ENCODE measurements at regions not wholly inside any gene's neighbourhood (a gene's known extent, or its start where the extent isn't known, plus 50 kb on each side); places are given as distances from the start of the nearest gene placed in this dataset.

DNA sequence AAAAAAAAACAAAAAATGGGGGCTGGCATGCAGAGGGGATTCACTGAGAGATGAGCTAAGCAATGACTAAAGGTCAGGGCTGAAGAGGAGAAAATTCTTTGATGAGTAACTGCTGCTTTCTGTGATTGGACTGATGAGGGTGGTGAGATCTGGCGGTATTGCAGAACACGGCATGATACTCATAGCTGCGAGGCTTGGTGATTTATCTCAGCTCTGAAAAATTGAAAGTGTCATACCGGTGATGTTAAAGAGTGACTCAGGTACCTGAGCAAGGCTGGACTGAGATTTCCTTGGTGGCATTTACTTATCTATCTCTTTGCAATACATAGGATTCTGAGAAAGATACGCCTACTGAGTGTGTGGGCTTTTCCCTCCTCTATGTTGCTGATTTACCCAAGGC lies 204.1 kb upstream of the DDX53 start:
- Histone ChIP-seq H3K9me3 (ENCODE audit: insufficient read depth, low read depth) (no peaks in the 10 kb centered on the region), H3K36me3 (ENCODE audit: low read depth) (no peaks in the 10 kb centered on the region), H2AFZ (no peak overlapping the region), H3K4me1 (replicated peaks; ENCODE audit: insufficient read depth) (peaks cover 8% of the 10 kb centered on the region; the same call in 1 of the 2 replicates), H3K79me2 (ENCODE audit: low read depth) (no peaks in the 10 kb centered on the region), H3K4me2 (no peak overlapping the region), H4K20me1 (ENCODE audit: insufficient read depth) (no peaks in the 10 kb centered on the region), H3K27ac (no peak overlapping the region), H3F3A (ENCODE audit: insufficient read depth, low read depth) (no peaks in the 10 kb centered on the region; the same call in 1 of the 2 replicates), H3K9me2 (ENCODE audit: insufficient read depth) (no peaks in the 10 kb centered on the region), H3K4me3 (no peak overlapping the region), H3K27me3 (ENCODE audit: insufficient read depth, low read depth) (no peaks in the 10 kb centered on the region)
- DNase-seq: no peak
- BruUV-seq (replicated peaks): no TSS peak
- intact Hi-C loops (cut with micrococcal nuclease; ENCODE audit: unreplicated experiment): no loop called here
- ChIA-PET CTCF (no interaction called here), POLR2A (ENCODE audit: unreplicated experiment) (no interaction called here)
- TF ChIP-seq, protein P1, sequence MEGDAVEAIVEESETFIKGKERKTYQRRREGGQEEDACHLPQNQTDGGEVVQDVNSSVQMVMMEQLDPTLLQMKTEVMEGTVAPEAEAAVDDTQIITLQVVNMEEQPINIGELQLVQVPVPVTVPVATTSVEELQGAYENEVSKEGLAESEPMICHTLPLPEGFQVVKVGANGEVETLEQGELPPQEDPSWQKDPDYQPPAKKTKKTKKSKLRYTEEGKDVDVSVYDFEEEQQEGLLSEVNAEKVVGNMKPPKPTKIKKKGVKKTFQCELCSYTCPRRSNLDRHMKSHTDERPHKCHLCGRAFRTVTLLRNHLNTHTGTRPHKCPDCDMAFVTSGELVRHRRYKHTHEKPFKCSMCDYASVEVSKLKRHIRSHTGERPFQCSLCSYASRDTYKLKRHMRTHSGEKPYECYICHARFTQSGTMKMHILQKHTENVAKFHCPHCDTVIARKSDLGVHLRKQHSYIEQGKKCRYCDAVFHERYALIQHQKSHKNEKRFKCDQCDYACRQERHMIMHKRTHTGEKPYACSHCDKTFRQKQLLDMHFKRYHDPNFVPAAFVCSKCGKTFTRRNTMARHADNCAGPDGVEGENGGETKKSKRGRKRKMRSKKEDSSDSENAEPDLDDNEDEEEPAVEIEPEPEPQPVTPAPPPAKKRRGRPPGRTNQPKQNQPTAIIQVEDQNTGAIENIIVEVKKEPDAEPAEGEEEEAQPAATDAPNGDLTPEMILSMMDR (conservative IDR thresholded peaks at IDR 0.05): no peak
- TF ChIP-seq EZH2 (IDR thresholded peaks at IDR 0.05; ENCODE audit: low read depth): no peak

DNA sequence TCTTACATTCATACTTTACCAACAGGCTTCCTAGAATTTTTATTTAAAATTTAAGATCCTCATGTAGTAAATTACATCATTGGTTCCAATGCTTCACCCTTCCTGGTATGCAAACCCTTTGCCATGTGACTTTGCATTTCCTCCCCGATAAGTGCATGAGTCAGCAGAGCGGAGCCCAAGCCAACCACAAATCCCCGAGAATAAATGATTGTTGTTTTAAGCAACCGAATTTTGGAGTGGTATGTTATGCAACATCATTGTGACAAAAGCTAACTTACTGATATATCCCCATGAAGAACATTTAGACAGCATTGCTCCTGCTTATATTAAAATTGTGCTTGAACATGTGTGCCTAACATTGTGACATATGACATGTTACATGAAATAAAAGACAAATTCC lies 199.4 kb upstream of the DDX53 start:
- no peaks in the 10 kb centered on the region for H3K27me3 ChIP-seq (ENCODE audit: insufficient read depth, low read depth)
- no peaks in the 10 kb centered on the region for H3K79me2 ChIP-seq (ENCODE audit: low read depth)
- ChIA-PET CTCF (interaction anchor here (0.6 kb wide), 1 partner anchor 223 kb away, joined by 3 read pairs; no protein-coding TSS in a partner anchor), POLR2A (ENCODE audit: unreplicated experiment) (interaction anchor here (0.6 kb wide), 1 partner anchor 1017 kb away, joined by 4 read pairs; no protein-coding TSS in a partner anchor)
- H3F3A ChIP-seq (ENCODE audit: insufficient read depth, low read depth): no peaks in the 10 kb centered on the region; the same call in 1 of the 2 replicates
- no peaks in the 10 kb centered on the region for H4K20me1 ChIP-seq (ENCODE audit: insufficient read depth)
- BruUV-seq (replicated peaks): no TSS peak
- intact Hi-C loops (cut with micrococcal nuclease; ENCODE audit: unreplicated experiment): no loop called here
- H3K36me3 ChIP-seq (ENCODE audit: low read depth): no peaks in the 10 kb centered on the region
- H3K4me2 ChIP-seq: peak overlapping the region; percentile 16; the same call in 1 of the 2 replicates
- H3K9me2 ChIP-seq (ENCODE audit: insufficient read depth): no peaks in the 10 kb centered on the region
- TF ChIP-seq, protein P1 (conservative IDR thresholded peaks at IDR 0.05): no peak
- no peak for TF ChIP-seq EZH2 (IDR thresholded peaks at IDR 0.05; ENCODE audit: low read depth)
- H2AFZ ChIP-seq: no peak overlapping the region
- H3K9me3 ChIP-seq (ENCODE audit: insufficient read depth, low read depth): no peaks in the 10 kb centered on the region
- DNase-seq: peak; percentile 21 to 65
- H3K27ac ChIP-seq: peak overlapping the region; percentile 44
- peaks cover 9% of the 10 kb centered on the region; the same call in 1 of the 2 replicates for H3K4me1 ChIP-seq (replicated peaks; ENCODE audit: insufficient read depth)
- no peak overlapping the region for H3K4me3 ChIP-seq

DNA sequence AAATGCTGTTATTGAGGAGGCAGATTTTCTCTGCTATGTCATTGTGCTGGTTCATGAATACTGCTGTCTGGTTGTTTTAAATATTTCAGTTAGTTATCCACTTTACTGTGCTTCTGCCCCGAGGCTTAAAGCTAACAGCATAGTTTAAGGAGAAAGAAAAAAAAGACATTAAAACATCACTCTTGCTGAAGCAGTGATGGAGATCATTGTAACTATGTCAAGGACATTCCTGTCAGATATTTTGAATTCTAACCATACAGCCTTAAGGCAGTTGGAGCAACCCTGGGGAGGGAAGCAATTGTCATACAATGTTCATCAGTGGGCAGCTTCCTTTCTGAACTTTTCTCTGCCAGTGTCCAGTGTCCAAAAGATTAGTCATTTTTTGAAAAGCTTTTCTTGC lies 199.0 kb upstream of the DDX53 start:
- no peaks in the 10 kb centered on the region for H3K9me2 ChIP-seq (ENCODE audit: insufficient read depth)
- H3K27ac ChIP-seq: peak overlapping the region; percentile 44
- H3K4me3 ChIP-seq: no peak overlapping the region
- H3K27me3 ChIP-seq (ENCODE audit: insufficient read depth, low read depth): no peaks in the 10 kb centered on the region
- no TSS peak for BruUV-seq (replicated peaks)
- H4K20me1 ChIP-seq (ENCODE audit: insufficient read depth): no peaks in the 10 kb centered on the region
- no peak overlapping the region for H2AFZ ChIP-seq
- no peaks in the 10 kb centered on the region for H3K36me3 ChIP-seq (ENCODE audit: low read depth)
- H3K79me2 ChIP-seq (ENCODE audit: low read depth): no peaks in the 10 kb centered on the region
- POLR2A ChIA-PET (ENCODE audit: unreplicated experiment): interaction anchor here (0.6 kb wide), 1 partner anchor 1016 kb away, joined by 4 read pairs; no protein-coding TSS in a partner anchor
- TF ChIP-seq, protein P1 (conservative IDR thresholded peaks at IDR 0.05): no peak
- no peak for TF ChIP-seq EZH2 (IDR thresholded peaks at IDR 0.05; ENCODE audit: low read depth)
- H3K4me2 ChIP-seq: 0 out of 2 replicates have a peak overlapping the region, but pooled peaks have one; percentile 16
- no peaks in the 10 kb centered on the region; the same call in 1 of the 2 replicates for H3F3A ChIP-seq (ENCODE audit: insufficient read depth, low read depth)
- peaks cover 9% of the 10 kb centered on the region; the same call in 1 of the 2 replicates for H3K4me1 ChIP-seq (replicated peaks; ENCODE audit: insufficient read depth)
- no peak for DNase-seq
- CTCF ChIA-PET: interaction anchor here (0.6 kb wide), 1 partner anchor 223 kb away, joined by 3 read pairs; no protein-coding TSS in a partner anchor
- intact Hi-C loops (cut with micrococcal nuclease; ENCODE audit: unreplicated experiment): no loop called here
- H3K9me3 ChIP-seq (ENCODE audit: insufficient read depth, low read depth): no peaks in the 10 kb centered on the region
